ENCODE measurements at regions not wholly inside any gene's neighbourhood (a gene's known extent, or its start where the extent isn't known, plus 50 kb on each side); places are given as distances from the start of the nearest gene placed in this dataset.
"Not testable (repeated sequence)": the region's sequence is repeated elsewhere in the genome, so short reads cannot be mapped to it uniquely, and the experiment has no call there.

- intact Hi-C loops (cut with DNase I); DNase-seq: not testable (repeated sequence)
These were observed 76.4 kb upstream of the NCOR2 start for GRCh38 chr12:124643768-124644167.

GRCh38 chr12:124642105-124642504 is 74.7 kb upstream of the NCOR2 start:
- DNase-seq: no peak
- intact Hi-C loops (cut with DNase I): no loop called here

GRCh38 chr12:124641591-124641990 is 74.2 kb upstream of the NCOR2 start:
- intact Hi-C loops (cut with DNase I): no loop called here
- DNase-seq: no peak

GRCh38 chr12:124640056-124640455 is 72.6 kb upstream of the NCOR2 start:
- intact Hi-C loops (cut with DNase I): no loop called here
- DNase-seq: no peak

GRCh38 chr12:124639122-124639806 is 71.9 kb upstream of the NCOR2 start:
- intact Hi-C loops (cut with DNase I): no loop called here
- DNase-seq: peak in 1 of 42 donors; percentile 44

GRCh38 chr12:124637581-124637981 is 70.2 kb upstream of the NCOR2 start:
- DNase-seq: no peak
- intact Hi-C loops (cut with DNase I): no loop called here

GRCh38 chr12:124637163-124637562 is 69.8 kb upstream of the NCOR2 start:
- intact Hi-C loops (cut with DNase I): no loop called here
- DNase-seq: no peak

GRCh38 chr12:124636138-124636978 is 68.9 kb upstream of the NCOR2 start:
- DNase-seq: peak in 5 of 42 donors; percentile 15 to 50 (median 31)
- intact Hi-C loops (cut with DNase I): no loop called here

GRCh38 chr12:124635316-124635715 is 67.9 kb upstream of the NCOR2 start:
- intact Hi-C loops (cut with DNase I): no loop called here

GRCh38 chr12:124633365-124634362 is 66.3 kb upstream of the NCOR2 start:
- intact Hi-C loops (cut with DNase I): no loop called here
- no peak for DNase-seq

More at GRCh38 chr12:124635316-124635715, 67.9 kb upstream of the NCOR2 start:
- no peak for DNase-seq

- no peak for DNase-seq
- intact Hi-C loops (cut with DNase I): no loop called here
These were observed 65.1 kb upstream of the NCOR2 start for GRCh38 chr12:124632519-124632984.

GRCh38 chr12:124631681-124632256 is 64.4 kb upstream of the NCOR2 start:
- no peak for DNase-seq
- intact Hi-C loops (cut with DNase I): no loop called here

GRCh38 chr12:124630791-124631313 is 63.4 kb upstream of the NCOR2 start:
- intact Hi-C loops (cut with DNase I): no loop called here

GRCh38 chr12:124629789-124630480 is 62.5 kb upstream of the NCOR2 start:
- DNase-seq: no peak
- intact Hi-C loops (cut with DNase I): no loop called here

More at GRCh38 chr12:124630791-124631313, 63.4 kb upstream of the NCOR2 start:
- no peak for DNase-seq

GRCh38 chr12:124629117-124629516 is 61.7 kb upstream of the NCOR2 start:
- DNase-seq: no peak
- intact Hi-C loops (cut with DNase I): no loop called here

GRCh38 chr12:124627956-124628355 is 60.5 kb upstream of the NCOR2 start:
- no peak for DNase-seq
- intact Hi-C loops (cut with DNase I): no loop called here

GRCh38 chr12:124626971-124627411 is 59.6 kb upstream of the NCOR2 start:
- intact Hi-C loops (cut with DNase I): no loop called here
- DNase-seq: no peak
